Activated CD4-positive, alpha-beta memory T cell treated with anti-CD3 and anti-CD28 coated beads for 36 hours (primary cell): ENCODE measurements at regions not wholly inside any gene's neighbourhood (a gene's known extent, or its start where the extent isn't known, plus 50 kb on each side); places are given as distances from the start of the nearest gene placed in this dataset.

Experiments
- CTCF ChIA-PET: fragments of 350-600 bp; sonication (Branson Sonifier 250); formaldehyde crosslinking; loops from one replicate; lab custom pipeline; 2021; ENCODE audit warnings: antibody characterized with exemption, inconsistent platforms; lab: Charles Lee
- POLR2A ChIA-PET: fragments of 350-600 bp; sonication (Branson Sonifier 250); formaldehyde crosslinking; loops from one replicate; lab custom pipeline; 2021; ENCODE audit warnings: antibody characterized with exemption; lab: Charles Lee
- DNase-seq: peaks from one replicate; pipeline ENCODE4 v3.0.0-alpha.2; 2020
- H3K27ac Mint-ChIP-seq: one replicate; pipeline ENCODE4 v1.8.0; 2021; ENCODE audit warnings: mixed read lengths
- H3K27me3 Mint-ChIP-seq: one replicate; pipeline ENCODE4 v1.8.0; 2021; ENCODE audit warnings: mixed read lengths
- H3K36me3 Mint-ChIP-seq: one replicate; pipeline ENCODE4 v1.8.0; 2021; ENCODE audit warnings: mixed read lengths
- H3K4me1 Mint-ChIP-seq: one replicate; pipeline ENCODE4 v1.8.0; 2021; ENCODE audit warnings: low read depth, mixed read lengths
- H3K4me3 Mint-ChIP-seq: one replicate; pipeline ENCODE4 v1.8.0; 2021; ENCODE audit warnings: mild to moderate bottlenecking, mixed read lengths
- H3K9me3 Mint-ChIP-seq: one replicate; pipeline ENCODE4 v1.8.0; 2021; ENCODE audit warnings: mixed read lengths
- intact Hi-C: fragments of 100-400 bp; cut with micrococcal nuclease; formaldehyde crosslinking; loops from one replicate; pipeline ENCODE4 v1.15.1; 2023

- Mint-ChIP-seq H3K4me1 (no peaks in the 10 kb centered on the region), H3K36me3 (no peaks in the 10 kb centered on the region), H3K27me3 (no peaks in the 10 kb centered on the region), H3K27ac (no peak overlapping the region), H3K4me3 (no peak overlapping the region), H3K9me3 (peaks cover under 1% of the 10 kb centered on the region)
- CTCF ChIA-PET: no interaction called here
- no peak for DNase-seq
- intact Hi-C loops: no loop called here
- POLR2A ChIA-PET: no interaction called here
Observed at GRCh38 chr2:22824618-22825017, 560.4 kb upstream of the KLHL29 start.

- POLR2A ChIA-PET: no interaction called here
- no peak overlapping the region for H3K27ac Mint-ChIP-seq
- intact Hi-C loops: no loop called here
- no peak overlapping the region for H3K4me3 Mint-ChIP-seq
- no peaks in the 10 kb centered on the region for H3K9me3 Mint-ChIP-seq
- no peaks in the 10 kb centered on the region for H3K36me3 Mint-ChIP-seq
- H3K4me1 Mint-ChIP-seq: no peaks in the 10 kb centered on the region
- no peak for DNase-seq
- H3K27me3 Mint-ChIP-seq: no peaks in the 10 kb centered on the region
- CTCF ChIA-PET: no interaction called here
Observed at GRCh38 chr2:22826703-22827102, 558.3 kb upstream of the KLHL29 start.

GRCh38 chr2:22829791-22830190, 555.2 kb upstream of the KLHL29 start:
- no peak overlapping the region for H3K4me3 Mint-ChIP-seq
- no peaks in the 10 kb centered on the region for H3K9me3 Mint-ChIP-seq
- H3K4me1 Mint-ChIP-seq: no peaks in the 10 kb centered on the region
- peaks cover 2% of the 10 kb centered on the region for H3K27me3 Mint-ChIP-seq
- ChIA-PET CTCF (no interaction called here), POLR2A (no interaction called here)
- DNase-seq: no peak
- intact Hi-C loops: no loop called here
- H3K27ac Mint-ChIP-seq: no peak overlapping the region
- no peaks in the 10 kb centered on the region for H3K36me3 Mint-ChIP-seq

GRCh38 chr2:22832196-22832595, 552.8 kb upstream of the KLHL29 start:
- Mint-ChIP-seq H3K36me3 (no peaks in the 10 kb centered on the region), H3K4me3 (no peak overlapping the region), H3K9me3 (no peaks in the 10 kb centered on the region), H3K27me3 (peaks cover 2% of the 10 kb centered on the region), H3K4me1 (no peaks in the 10 kb centered on the region), H3K27ac (no peak overlapping the region)
- ChIA-PET POLR2A (no interaction called here), CTCF (no interaction called here)
- no peak for DNase-seq
- intact Hi-C loops: no loop called here

- H3K36me3 Mint-ChIP-seq: no peaks in the 10 kb centered on the region
- no peak overlapping the region for H3K27ac Mint-ChIP-seq
- H3K4me3 Mint-ChIP-seq: no peak overlapping the region
- no peaks in the 10 kb centered on the region for H3K9me3 Mint-ChIP-seq
- CTCF ChIA-PET: no interaction called here
- H3K4me1 Mint-ChIP-seq: no peaks in the 10 kb centered on the region
- H3K27me3 Mint-ChIP-seq: peaks cover 2% of the 10 kb centered on the region
- no peak for DNase-seq
- POLR2A ChIA-PET: no interaction called here
- intact Hi-C loops: no loop called here
Observed at GRCh38 chr2:22838461-22838860, 546.5 kb upstream of the KLHL29 start.

GRCh38 chr2:22842205-22842869, 542.6 kb upstream of the KLHL29 start:
- no peaks in the 10 kb centered on the region for H3K9me3 Mint-ChIP-seq
- H3K27me3 Mint-ChIP-seq: no peaks in the 10 kb centered on the region
- no peak for DNase-seq
- POLR2A ChIA-PET: no interaction called here
- no peaks in the 10 kb centered on the region for H3K4me1 Mint-ChIP-seq
- CTCF ChIA-PET: no interaction called here
- no peaks in the 10 kb centered on the region for H3K36me3 Mint-ChIP-seq
- H3K4me3 Mint-ChIP-seq: no peak overlapping the region
- H3K27ac Mint-ChIP-seq: no peak overlapping the region
- intact Hi-C loops: no loop called here

- Mint-ChIP-seq H3K27me3 (no peaks in the 10 kb centered on the region), H3K9me3 (no peaks in the 10 kb centered on the region), H3K27ac (no peak overlapping the region), H3K36me3 (no peaks in the 10 kb centered on the region), H3K4me1 (no peaks in the 10 kb centered on the region), H3K4me3 (no peak overlapping the region)
- intact Hi-C loops: no loop called here
- POLR2A ChIA-PET: no interaction called here
- CTCF ChIA-PET: no interaction called here
- no peak for DNase-seq
Observed at GRCh38 chr2:22843919-22844537, 541.0 kb upstream of the KLHL29 start.

GRCh38 chr2:22850310-22850709, 534.7 kb upstream of the KLHL29 start:
- H3K27ac Mint-ChIP-seq: no peak overlapping the region
- H3K4me3 Mint-ChIP-seq: no peak overlapping the region
- POLR2A ChIA-PET: no interaction called here
- intact Hi-C loops: no loop called here
- no peaks in the 10 kb centered on the region for H3K36me3 Mint-ChIP-seq
- no peaks in the 10 kb centered on the region for H3K27me3 Mint-ChIP-seq
- CTCF ChIA-PET: no interaction called here
- no peaks in the 10 kb centered on the region for H3K9me3 Mint-ChIP-seq
- H3K4me1 Mint-ChIP-seq: no peaks in the 10 kb centered on the region
- no peak for DNase-seq

- DNase-seq: no peak
- POLR2A ChIA-PET: no interaction called here
- Mint-ChIP-seq H3K27ac (no peak overlapping the region), H3K36me3 (no peaks in the 10 kb centered on the region), H3K4me3 (no peak overlapping the region), H3K27me3 (no peaks in the 10 kb centered on the region), H3K9me3 (no peaks in the 10 kb centered on the region), H3K4me1 (no peaks in the 10 kb centered on the region)
- CTCF ChIA-PET: no interaction called here
- intact Hi-C loops: no loop called here
Observed at GRCh38 chr2:22854588-22854987, 530.4 kb upstream of the KLHL29 start.

GRCh38 chr2:22855081-22855480, 529.9 kb upstream of the KLHL29 start:
- CTCF ChIA-PET: no interaction called here
- no peak for DNase-seq
- no peaks in the 10 kb centered on the region for H3K27me3 Mint-ChIP-seq
- POLR2A ChIA-PET: no interaction called here
- no peak overlapping the region for H3K27ac Mint-ChIP-seq
- H3K4me1 Mint-ChIP-seq: no peaks in the 10 kb centered on the region
- H3K4me3 Mint-ChIP-seq: no peak overlapping the region
- intact Hi-C loops: no loop called here
- H3K9me3 Mint-ChIP-seq: no peaks in the 10 kb centered on the region
- H3K36me3 Mint-ChIP-seq: no peaks in the 10 kb centered on the region

- Mint-ChIP-seq H3K4me3 (no peak overlapping the region), H3K27ac (no peak overlapping the region), H3K4me1 (no peaks in the 10 kb centered on the region), H3K36me3 (no peaks in the 10 kb centered on the region), H3K9me3 (peaks cover 2% of the 10 kb centered on the region), H3K27me3 (no peaks in the 10 kb centered on the region)
- no peak for DNase-seq
- ChIA-PET POLR2A (no interaction called here), CTCF (no interaction called here)
- intact Hi-C loops: no loop called here
Observed at GRCh38 chr2:22855761-22856184, 529.2 kb upstream of the KLHL29 start.

- Mint-ChIP-seq H3K4me1 (no peaks in the 10 kb centered on the region), H3K27me3 (no peaks in the 10 kb centered on the region), H3K9me3 (no peaks in the 10 kb centered on the region), H3K27ac (no peak overlapping the region), H3K36me3 (no peaks in the 10 kb centered on the region), H3K4me3 (no peak overlapping the region)
- CTCF ChIA-PET: no interaction called here
- no peak for DNase-seq
- POLR2A ChIA-PET: no interaction called here
- intact Hi-C loops: no loop called here
Observed at GRCh38 chr2:22867973-22868372, 517.0 kb upstream of the KLHL29 start.

GRCh38 chr2:22878121-22878520, 506.9 kb upstream of the KLHL29 start:
- Mint-ChIP-seq H3K4me3 (no peak overlapping the region), H3K4me1 (no peaks in the 10 kb centered on the region), H3K27me3 (no peaks in the 10 kb centered on the region), H3K27ac (no peak overlapping the region), H3K36me3 (no peaks in the 10 kb centered on the region), H3K9me3 (peaks cover 2% of the 10 kb centered on the region)
- POLR2A ChIA-PET: no interaction called here
- DNase-seq: no peak
- CTCF ChIA-PET: no interaction called here
- intact Hi-C loops: no loop called here
